EH (cell line): ENCODE measurements at regions not wholly inside any gene's neighbourhood (a gene's known extent, or its start where the extent isn't known, plus 50 kb on each side); places are given as distances from the start of the nearest gene placed in this dataset.

ENCODE experiments used
- DNase-seq: peaks from one replicate; pipeline ENCODE4 v3.0.0-alpha.2; 2015; ENCODE audit warnings: low read depth

- no peak for DNase-seq
Observed at GRCh38 chr5:111004291-111004690, 67.2 kb upstream of the TSLP start.

- DNase-seq: no peak
Observed at GRCh38 chr5:111010783-111011182, 60.7 kb upstream of the TSLP start.

GRCh38 chr5:111013011-111013410, 58.5 kb upstream of the TSLP start:
- no peak for DNase-seq

- DNase-seq: no peak
Observed at GRCh38 chr5:111016801-111017200, 54.7 kb upstream of the TSLP start.

GRCh38 chr5:111017731-111018130, 53.8 kb upstream of the TSLP start:
- no peak for DNase-seq
